A549 (cell line): ENCODE measurements at regions not wholly inside any gene's neighbourhood (a gene's known extent, or its start where the extent isn't known, plus 50 kb on each side); places are given as distances from the start of the nearest gene placed in this dataset.

Experiments used
- ATAC-seq, 2 experiments: fragments of 200-7000 bp in 1 of 2; fragments of >200 bp in 1 of 2; cut with Nextera tagmentation in 1 of 2; cut with Tn5 transposase in 1 of 2; 3 replicates each; pipeline versions ENCODE4 v1.8.0 to v1.9.1; 2018 to 2020; ENCODE audit warnings: mild to moderate bottlenecking in 1 of 2, moderate library complexity in 1 of 2
- CTCF ChIA-PET: fragments of 300-600 bp; sonication (Branson Sonifier 250); formaldehyde crosslinking; extraction: SDS; loops from one replicate; lab custom pipeline; 2021; ENCODE audit warnings: antibody characterized with exemption, inconsistent platforms; lab: Yijun Ruan, JAX
- POLR2A ChIA-PET: fragments of 350-600 bp; formaldehyde crosslinking; extraction: SDS; loops from one replicate; lab custom pipeline; 2021; ENCODE audit warnings: antibody characterized with exemption, inconsistent platforms; lab: Yijun Ruan, JAX
- DNase-seq, 2 experiments: peaks; one replicate each; pipeline versions ENCODE4 v3.0.0 to v3.0.0-alpha.2; 2011 to 2016; ENCODE audit warnings: low read depth in 1 of 2, low spot score in 1 of 2
- FAIRE-seq: peaks from 2 replicates; lab custom pipeline; 2011; peaks lifted over from hg19 to GRCh38; lab: Jason Lieb, UNC
- H3K27ac ChIP-seq, 2 experiments: fragments of >200 bp; sonication (Bioruptor Twin); formaldehyde crosslinking; 3 replicates each; pipeline ENCODE4 v1.5.1; 2016 to 2017
- H3K4me1 ChIP-seq: fragments of >200 bp; sonication (Bioruptor Twin); formaldehyde crosslinking; 3 replicates; pipeline ENCODE4 v1.6.1; 2016
- H3K4me2 ChIP-seq: fragments of >200 bp; sonication (Bioruptor Twin); formaldehyde crosslinking; 3 replicates; pipeline ENCODE4 v1.6.1; 2016
- H3K4me3 ChIP-seq: fragments of >200 bp; sonication (Bioruptor Twin); formaldehyde crosslinking; 3 replicates; pipeline ENCODE4 v1.5.1; 2016
- H3K9me3 ChIP-seq: fragments of >200 bp; sonication (Bioruptor Twin); formaldehyde crosslinking; 3 replicates; pipeline ENCODE4 v1.6.1; 2016
- CBX2 ChIP-seq: fragments of 200-600 bp; sonication (generic); IDR thresholded peaks from 2 replicates; pipeline ENCODE4 v1.6.1; 2016; ENCODE audit warnings: low read depth, mild to moderate bottlenecking, borderline replicate concordance
- CHD2 ChIP-seq: fragments of 150-350 bp; IDR thresholded peaks from 2 replicates; pipeline ENCODE4 v1.6.1; 2014; ENCODE audit warnings: low read length; ENCODE audit not compliant: partially characterized antibody
- CHD4 ChIP-seq: fragments of 200-600 bp; sonication (generic); IDR thresholded peaks from 2 replicates; pipeline ENCODE4 v1.6.1; 2016; ENCODE audit warnings: antibody characterized with exemption, mild to moderate bottlenecking, borderline replicate concordance
- CTCF ChIP-seq: fragments of >200 bp; sonication (Bioruptor Twin); formaldehyde crosslinking; IDR thresholded peaks from 3 replicates; pipeline ENCODE4 v1.5.1; 2016
- EHMT2 ChIP-seq: fragments of 200-600 bp; sonication (generic); IDR thresholded peaks from 2 replicates; pipeline ENCODE4 v1.6.1; 2016; ENCODE audit warnings: antibody characterized with exemption, low read depth, mild to moderate bottlenecking, moderate library complexity
- EP300 ChIP-seq, 2 experiments: fragments of >200 bp; sonication (Bioruptor Twin); formaldehyde crosslinking; IDR thresholded peaks; 2 replicates in 1 of 2; 3 replicates in 1 of 2; pipeline ENCODE4 v1.6.1; 2016 to 2017
- FOXS1 ChIP-seq: fragments of 250-450 bp; sonication (Bioruptor Pico); IDR thresholded peaks from 2 replicates; pipeline ENCODE4 v1.5.0; 2020; ENCODE audit warnings: mild to moderate bottlenecking, moderate library complexity
- HDAC2 ChIP-seq: fragments of 200-600 bp; sonication (generic); IDR thresholded peaks from 2 replicates; pipeline ENCODE4 v1.6.1; 2016
- HOXB13 ChIP-seq: fragments of 250-450 bp; sonication (Bioruptor Pico); IDR thresholded peaks from 2 replicates; pipeline ENCODE4 v1.5.0; 2020; ENCODE audit warnings: low read depth, mild to moderate bottlenecking, moderate library complexity
- KDM1A ChIP-seq: fragments of 200-600 bp; sonication (generic); IDR thresholded peaks from 2 replicates; pipeline ENCODE4 v1.6.1; 2016; ENCODE audit warnings: low read depth, mild to moderate bottlenecking
- RAD21 ChIP-seq, 2 experiments: fragments of >200 bp in 1 of 2; sonication (Bioruptor Twin) in 1 of 2; formaldehyde crosslinking in 1 of 2; IDR thresholded peaks in 1 of 2; conservative IDR thresholded peaks in 1 of 2; 2 replicates in 1 of 2; 3 replicates in 1 of 2; pipeline ENCODE4 v1.6.1; 2012 to 2018; ENCODE audit warnings: inconsistent platforms in 1 of 2
- RARB ChIP-seq: fragments of 250-450 bp; sonication (Bioruptor Pico); IDR thresholded peaks from 2 replicates; pipeline ENCODE4 v1.8.0; 2021; ENCODE audit warnings: mild to moderate bottlenecking, moderate library complexity
- RFX5 ChIP-seq: fragments of 450-650 bp; IDR thresholded peaks from 2 replicates; pipeline ENCODE4 v1.7.1; 2014; ENCODE audit warnings: antibody characterized with exemption, mild to moderate bottlenecking, moderate library complexity
- USF2 ChIP-seq: fragments of 450-650 bp; IDR thresholded peaks from 2 replicates; pipeline ENCODE4 v1.6.1; 2014; ENCODE audit warnings: antibody characterized with exemption
- WGBS: methylation state at CpG from one replicate; pipeline ENCODE4 v1.1.6; 2017; ENCODE audit errors: missing lambda C conversion rate; 5-methylcytosine and 5-hydroxymethylcytosine counted together
- TF ChIP-seq, protein P1 (sequence below): fragments of >200 bp; sonication (Bioruptor Twin); formaldehyde crosslinking; IDR thresholded peaks from 3 replicates; pipeline ENCODE4 v1.6.1; 2016
- TF ChIP-seq, protein P2 (sequence below): IDR thresholded peaks from 2 replicates; pipeline ENCODE4 v1.6.1; 2012
- TF ChIP-seq, protein P3 (sequence below): fragments of 150-350 bp; IDR thresholded peaks from 2 replicates; pipeline ENCODE4 v1.6.1; 2014; ENCODE audit warnings: low read depth, mild to moderate bottlenecking, low read length
- TF ChIP-seq, protein P4 (sequence below): fragments of 200-600 bp; sonication (generic); IDR thresholded peaks from 2 replicates; pipeline ENCODE4 v1.6.1; 2016; ENCODE audit warnings: antibody characterized with exemption, mild to moderate bottlenecking, moderate library complexity
- TF ChIP-seq, protein P5 (sequence below): fragments of >200 bp; sonication (Bioruptor Twin); formaldehyde crosslinking; IDR thresholded peaks from 2 replicates; pipeline ENCODE4 v1.6.1; 2016

DNA sequence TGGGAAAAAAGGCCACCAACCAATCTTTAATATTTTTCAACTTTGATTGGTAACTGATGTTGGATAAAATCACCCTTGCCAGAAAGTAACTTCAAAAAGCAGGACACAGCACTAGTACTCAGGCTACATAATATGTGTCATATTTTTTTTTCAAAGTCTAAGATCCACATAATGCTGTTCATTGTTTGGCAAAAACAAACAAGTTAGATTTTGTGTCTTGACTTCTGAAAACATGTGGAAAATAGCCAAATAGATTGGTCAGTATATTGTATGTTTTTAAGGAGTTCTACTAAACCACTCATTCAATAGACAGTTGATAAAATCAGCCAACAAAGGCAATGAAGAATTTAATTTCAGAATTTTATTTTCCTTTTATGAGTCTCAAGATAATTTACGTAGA, 111.7 kb upstream of the CCDC54 start:
- H3K4me2 ChIP-seq, result no peak overlapping the region
- no peaks in the 10 kb centered on the region for H3K9me3 ChIP-seq
- DNase-seq, result no peak
- no peaks in the 10 kb centered on the region for H3K4me1 ChIP-seq
- 98% methylated on average over 1 of the region's 1 CpG for WGBS
- CTCF ChIA-PET, result interaction anchor here (1.6 kb wide), 1 partner anchor 156 kb away, joined by 8 read pairs; no protein-coding TSS in a partner anchor
- no peak for ATAC-seq
- TF ChIP-seq RFX5 (no peak), CBX2 (no peak), USF2 (no peak), RARB (CRISPR knock-in tag) (no peak), EHMT2 (no peak)
- TF ChIP-seq, protein P1, sequence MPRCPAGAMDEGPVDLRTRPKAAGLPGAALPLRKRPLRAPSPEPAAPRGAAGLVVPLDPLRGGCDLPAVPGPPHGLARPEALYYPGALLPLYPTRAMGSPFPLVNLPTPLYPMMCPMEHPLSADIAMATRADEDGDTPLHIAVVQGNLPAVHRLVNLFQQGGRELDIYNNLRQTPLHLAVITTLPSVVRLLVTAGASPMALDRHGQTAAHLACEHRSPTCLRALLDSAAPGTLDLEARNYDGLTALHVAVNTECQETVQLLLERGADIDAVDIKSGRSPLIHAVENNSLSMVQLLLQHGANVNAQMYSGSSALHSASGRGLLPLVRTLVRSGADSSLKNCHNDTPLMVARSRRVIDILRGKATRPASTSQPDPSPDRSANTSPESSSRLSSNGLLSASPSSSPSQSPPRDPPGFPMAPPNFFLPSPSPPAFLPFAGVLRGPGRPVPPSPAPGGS, result no peak
- TF ChIP-seq, all 56 proteins: peak for 0
- POLR2A ChIA-PET, result no interaction called here
- no peak overlapping the region for H3K27ac ChIP-seq
- no peak overlapping the region for H3K4me3 ChIP-seq
- no peak for FAIRE-seq

DNA sequence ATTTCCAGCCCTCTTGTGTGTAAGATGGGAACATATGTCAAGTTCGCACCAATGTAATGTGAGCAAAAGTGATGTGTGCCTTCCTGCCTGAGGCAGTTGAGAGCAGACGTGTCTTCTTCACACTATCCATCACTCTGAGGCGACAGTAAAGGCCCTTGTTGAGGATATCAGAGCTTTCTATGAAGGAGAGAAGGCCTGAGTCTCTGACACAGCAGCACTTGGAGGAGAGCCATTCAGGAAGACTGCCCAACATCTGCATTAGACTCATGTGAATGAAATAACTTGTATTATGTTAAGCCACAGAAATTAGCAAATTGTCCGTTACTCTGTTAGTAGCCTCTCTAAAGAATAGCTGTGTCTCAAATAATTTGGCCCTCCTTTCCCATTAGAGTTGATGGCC, 108.8 kb upstream of the CCDC54 start:
- no peak for DNase-seq
- POLR2A ChIA-PET, result no interaction called here
- ATAC-seq, result no peak
- Histone ChIP-seq H3K9me3 (no peaks in the 10 kb centered on the region), H3K27ac (no peak overlapping the region)
- no peak for TF ChIP-seq CHD4
- TF ChIP-seq, protein P2, sequence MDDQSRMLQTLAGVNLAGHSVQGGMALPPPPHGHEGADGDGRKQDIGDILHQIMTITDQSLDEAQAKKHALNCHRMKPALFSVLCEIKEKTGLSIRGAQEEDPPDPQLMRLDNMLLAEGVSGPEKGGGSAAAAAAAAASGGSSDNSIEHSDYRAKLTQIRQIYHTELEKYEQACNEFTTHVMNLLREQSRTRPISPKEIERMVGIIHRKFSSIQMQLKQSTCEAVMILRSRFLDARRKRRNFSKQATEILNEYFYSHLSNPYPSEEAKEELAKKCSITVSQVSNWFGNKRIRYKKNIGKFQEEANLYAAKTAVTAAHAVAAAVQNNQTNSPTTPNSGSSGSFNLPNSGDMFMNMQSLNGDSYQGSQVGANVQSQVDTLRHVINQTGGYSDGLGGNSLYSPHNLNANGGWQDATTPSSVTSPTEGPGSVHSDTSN, result no peak
- TF ChIP-seq KDM1A, result no peak
- no peak for TF ChIP-seq EP300 (IDR thresholded peaks at IDR 0.05)
- TF ChIP-seq CHD2, result no peak
- no peak for TF ChIP-seq HOXB13 (CRISPR knock-in tag)
- TF ChIP-seq CTCF, result no peak
- TF ChIP-seq FOXS1, result no peak
- no peak for TF ChIP-seq RFX5
- no peak for TF ChIP-seq HDAC2
- TF ChIP-seq RAD21 (conservative IDR thresholded peaks at IDR 0.05 in 1 of 2, IDR thresholded peaks at IDR 0.05 in 1 of 2), result no peak
- TF ChIP-seq, protein P3, sequence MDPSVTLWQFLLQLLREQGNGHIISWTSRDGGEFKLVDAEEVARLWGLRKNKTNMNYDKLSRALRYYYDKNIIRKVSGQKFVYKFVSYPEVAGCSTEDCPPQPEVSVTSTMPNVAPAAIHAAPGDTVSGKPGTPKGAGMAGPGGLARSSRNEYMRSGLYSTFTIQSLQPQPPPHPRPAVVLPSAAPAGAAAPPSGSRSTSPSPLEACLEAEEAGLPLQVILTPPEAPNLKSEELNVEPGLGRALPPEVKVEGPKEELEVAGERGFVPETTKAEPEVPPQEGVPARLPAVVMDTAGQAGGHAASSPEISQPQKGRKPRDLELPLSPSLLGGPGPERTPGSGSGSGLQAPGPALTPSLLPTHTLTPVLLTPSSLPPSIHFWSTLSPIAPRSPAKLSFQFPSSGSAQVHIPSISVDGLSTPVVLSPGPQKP, result no peak
- TF ChIP-seq, protein P4, sequence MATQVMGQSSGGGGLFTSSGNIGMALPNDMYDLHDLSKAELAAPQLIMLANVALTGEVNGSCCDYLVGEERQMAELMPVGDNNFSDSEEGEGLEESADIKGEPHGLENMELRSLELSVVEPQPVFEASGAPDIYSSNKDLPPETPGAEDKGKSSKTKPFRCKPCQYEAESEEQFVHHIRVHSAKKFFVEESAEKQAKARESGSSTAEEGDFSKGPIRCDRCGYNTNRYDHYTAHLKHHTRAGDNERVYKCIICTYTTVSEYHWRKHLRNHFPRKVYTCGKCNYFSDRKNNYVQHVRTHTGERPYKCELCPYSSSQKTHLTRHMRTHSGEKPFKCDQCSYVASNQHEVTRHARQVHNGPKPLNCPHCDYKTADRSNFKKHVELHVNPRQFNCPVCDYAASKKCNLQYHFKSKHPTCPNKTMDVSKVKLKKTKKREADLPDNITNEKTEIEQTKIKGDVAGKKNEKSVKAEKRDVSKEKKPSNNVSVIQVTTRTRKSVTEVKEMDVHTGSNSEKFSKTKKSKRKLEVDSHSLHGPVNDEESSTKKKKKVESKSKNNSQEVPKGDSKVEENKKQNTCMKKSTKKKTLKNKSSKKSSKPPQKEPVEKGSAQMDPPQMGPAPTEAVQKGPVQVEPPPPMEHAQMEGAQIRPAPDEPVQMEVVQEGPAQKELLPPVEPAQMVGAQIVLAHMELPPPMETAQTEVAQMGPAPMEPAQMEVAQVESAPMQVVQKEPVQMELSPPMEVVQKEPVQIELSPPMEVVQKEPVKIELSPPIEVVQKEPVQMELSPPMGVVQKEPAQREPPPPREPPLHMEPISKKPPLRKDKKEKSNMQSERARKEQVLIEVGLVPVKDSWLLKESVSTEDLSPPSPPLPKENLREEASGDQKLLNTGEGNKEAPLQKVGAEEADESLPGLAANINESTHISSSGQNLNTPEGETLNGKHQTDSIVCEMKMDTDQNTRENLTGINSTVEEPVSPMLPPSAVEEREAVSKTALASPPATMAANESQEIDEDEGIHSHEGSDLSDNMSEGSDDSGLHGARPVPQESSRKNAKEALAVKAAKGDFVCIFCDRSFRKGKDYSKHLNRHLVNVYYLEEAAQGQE, result no peak
- TF ChIP-seq, protein P5, sequence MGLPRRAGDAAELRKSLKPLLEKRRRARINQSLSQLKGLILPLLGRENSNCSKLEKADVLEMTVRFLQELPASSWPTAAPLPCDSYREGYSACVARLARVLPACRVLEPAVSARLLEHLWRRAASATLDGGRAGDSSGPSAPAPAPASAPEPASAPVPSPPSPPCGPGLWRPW, result no peak
- TF ChIP-seq, all 56 proteins: peak for 0
- WGBS, result 69% methylated on average over 4 of the region's 4 CpGs
- H3K4me2 ChIP-seq, result no peak overlapping the region
- H3K4me1 ChIP-seq, result no peaks in the 10 kb centered on the region
- no peak for FAIRE-seq
- CTCF ChIA-PET, result interaction anchor here (0.9 to 8.7 kb wide), 7 partner anchors 9 to 162 kb away, joined by 3 to 89 read pairs (median 3); no protein-coding TSS in a partner anchor
- no peak overlapping the region for H3K4me3 ChIP-seq
